PC-9 (cell line): ENCODE measurements at regions not wholly inside any gene's neighbourhood (a gene's known extent, or its start where the extent isn't known, plus 50 kb on each side); places are given as distances from the start of the nearest gene placed in this dataset.

Experiments
- BruUV-seq: library from RNA; stranded (reverse); fragments of 400-500 nt; replicated peaks from 2 replicates; lab custom pipeline; 2021; lab: Mats Ljungman, UMichigan
- CTCF ChIA-PET: fragments of 300-600 bp; sonication (Branson Sonifier 250); formaldehyde crosslinking; loops from one replicate; lab custom pipeline; 2022; ENCODE audit warnings: antibody characterized with exemption; lab: Charles Lee
- POLR2A ChIA-PET: fragments of 300-600 bp; sonication (Branson Sonifier 250); formaldehyde crosslinking; loops from one replicate; lab custom pipeline; 2022; ENCODE audit warnings: antibody characterized with exemption; ENCODE audit not compliant: unreplicated experiment; lab: Charles Lee
- DNase-seq, 2 experiments: peaks; one replicate each; pipeline versions ENCODE4 v3.0.0 to v3.0.0-alpha.2; 2015 to 2022; ENCODE audit warnings: mixed read lengths in 1 of 2
- H2AFZ ChIP-seq: fragments of 200-600 bp; sonication (generic); 2 replicates; pipeline ENCODE4 v1.8.1; 2017; ENCODE audit warnings: antibody characterized with exemption
- H3F3A ChIP-seq: fragments of 200-600 bp; sonication (generic); 2 replicates; pipeline ENCODE4 v1.8.1; 2017; ENCODE audit warnings: antibody characterized with exemption, mild to moderate bottlenecking, low read depth; ENCODE audit not compliant: insufficient read depth
- H3K27ac ChIP-seq: fragments of 200-600 bp; sonication (generic); 2 replicates; pipeline ENCODE4 v1.6.1; 2016; ENCODE audit warnings: mixed run types
- H3K27me3 ChIP-seq: fragments of 200-600 bp; sonication (generic); 2 replicates; pipeline ENCODE4 v1.6.1; 2016; ENCODE audit warnings: low read depth, mixed run types; ENCODE audit not compliant: insufficient read depth
- H3K36me3 ChIP-seq: fragments of 200-600 bp; sonication (generic); 2 replicates; pipeline ENCODE4 v1.6.1; 2016; ENCODE audit warnings: low read depth, mixed run types
- H3K4me1 ChIP-seq: fragments of 200-600 bp; sonication (generic); replicated peaks from 2 replicates; pipeline ENCODE4 v1.6.1; 2016; ENCODE audit warnings: mixed run types; ENCODE audit not compliant: insufficient read depth
- H3K4me2 ChIP-seq: fragments of 200-600 bp; sonication (generic); 2 replicates; pipeline ENCODE4 v1.6.1; 2017; ENCODE audit warnings: mixed run types
- H3K4me3 ChIP-seq: fragments of 200-600 bp; sonication (generic); 2 replicates; pipeline ENCODE4 v1.6.1; 2016; ENCODE audit warnings: mixed run types
- H3K79me2 ChIP-seq: fragments of 200-600 bp; sonication (generic); 2 replicates; pipeline ENCODE4 v1.6.1; 2017; ENCODE audit warnings: low read depth, mixed run types
- H3K9me2 ChIP-seq: fragments of 200-600 bp; sonication (generic); 2 replicates; pipeline ENCODE4 v1.8.1; 2017; ENCODE audit warnings: mild to moderate bottlenecking; ENCODE audit not compliant: insufficient read depth
- H3K9me3 ChIP-seq: fragments of 200-600 bp; sonication (generic); 2 replicates; pipeline ENCODE4 v1.8.1; 2016; ENCODE audit warnings: low read depth; ENCODE audit not compliant: insufficient read depth
- H4K20me1 ChIP-seq: fragments of 200-600 bp; sonication (generic); 2 replicates; pipeline ENCODE4 v1.8.1; 2017; ENCODE audit not compliant: insufficient read depth
- CTCF ChIP-seq: fragments of 200-600 bp; sonication (generic); conservative IDR thresholded peaks from 2 replicates; pipeline ENCODE4 v1.6.1; 2017; ENCODE audit warnings: mixed run types, antibody characterized with exemption, mild to moderate bottlenecking, moderate library complexity
- EZH2 ChIP-seq: fragments of 200-600 bp; sonication (generic); IDR thresholded peaks from 2 replicates; pipeline ENCODE4 v1.8.0; 2017; ENCODE audit warnings: antibody characterized with exemption, low read depth
- intact Hi-C: fragments of 100-400 bp; cut with micrococcal nuclease; formaldehyde crosslinking; loops from one replicate; pipeline ENCODE4 v1.10.0; 2022; ENCODE audit not compliant: unreplicated experiment

- intact Hi-C loops: no loop called here
- no peaks in the 10 kb centered on the region for H4K20me1 ChIP-seq
- H3K27ac ChIP-seq: peak overlapping the region; percentile 41
- H3K4me2 ChIP-seq: no peak overlapping the region
- no peak overlapping the region for H2AFZ ChIP-seq
- H3F3A ChIP-seq: peaks cover 15% of the 10 kb centered on the region
- H3K79me2 ChIP-seq: no peaks in the 10 kb centered on the region
- H3K4me3 ChIP-seq: no peak overlapping the region
- H3K36me3 ChIP-seq: no peaks in the 10 kb centered on the region
- ChIA-PET CTCF (no interaction called here), POLR2A (no interaction called here)
- DNase-seq: peak in 1 of 2 experiments; percentile 81
- peaks cover 34% of the 10 kb centered on the region for H3K4me1 ChIP-seq
- peaks cover 12% of the 10 kb centered on the region for H3K9me3 ChIP-seq
- TF ChIP-seq EZH2 (no peak), CTCF (no peak)
- H3K9me2 ChIP-seq: no peaks in the 10 kb centered on the region
- H3K27me3 ChIP-seq: no peaks in the 10 kb centered on the region
- no TSS peak for BruUV-seq
These were observed 610.0 kb downstream of the EFNB2 start for GRCh38 chr13:105925496-105925895.

GRCh38 chr13:105921711-105922110 is 613.8 kb downstream of the EFNB2 start:
- no peak for TF ChIP-seq EZH2
- no peak for TF ChIP-seq CTCF
- H3K27me3 ChIP-seq: no peaks in the 10 kb centered on the region
- no peaks in the 10 kb centered on the region for H4K20me1 ChIP-seq
- peaks cover 59% of the 10 kb centered on the region for H3K4me1 ChIP-seq
- no peaks in the 10 kb centered on the region for H3K36me3 ChIP-seq
- peaks cover 12% of the 10 kb centered on the region for H3K9me3 ChIP-seq
- peaks cover 40% of the 10 kb centered on the region for H3F3A ChIP-seq
- BruUV-seq: no TSS peak
- H3K27ac ChIP-seq: peak overlapping the region; percentile 99
- H2AFZ ChIP-seq: no peak overlapping the region
- intact Hi-C loops: no loop called here
- DNase-seq: no peak
- H3K79me2 ChIP-seq: no peaks in the 10 kb centered on the region
- CTCF ChIA-PET: no interaction called here
- H3K4me3 ChIP-seq: no peak overlapping the region
- POLR2A ChIA-PET: no interaction called here
- no peaks in the 10 kb centered on the region for H3K9me2 ChIP-seq
- H3K4me2 ChIP-seq: no peak overlapping the region

GRCh38 chr13:105920370-105920769 is 615.1 kb downstream of the EFNB2 start:
- H3K9me3 ChIP-seq: peaks cover 12% of the 10 kb centered on the region
- no peaks in the 10 kb centered on the region for H3K9me2 ChIP-seq
- no TSS peak for BruUV-seq
- POLR2A ChIA-PET: no interaction called here
- DNase-seq: peak in 1 of 2 experiments; percentile 93
- H3F3A ChIP-seq: peaks cover 34% of the 10 kb centered on the region
- H3K27me3 ChIP-seq: no peaks in the 10 kb centered on the region
- no peak overlapping the region for H2AFZ ChIP-seq
- no peaks in the 10 kb centered on the region for H4K20me1 ChIP-seq
- no peaks in the 10 kb centered on the region for H3K79me2 ChIP-seq
- H3K36me3 ChIP-seq: no peaks in the 10 kb centered on the region
- TF ChIP-seq CTCF (no peak), EZH2 (no peak)
- intact Hi-C loops: no loop called here
- H3K4me1 ChIP-seq: peaks cover 45% of the 10 kb centered on the region
- peak overlapping the region; percentile 47; the same call in 1 of the 2 replicates for H3K4me3 ChIP-seq
- H3K4me2 ChIP-seq: peak overlapping the region; percentile 82
- H3K27ac ChIP-seq: peak overlapping the region; percentile 99
- CTCF ChIA-PET: no interaction called here
